Kidney epithelial cell (primary cell): ENCODE measurements at regions not wholly inside any gene's neighbourhood (a gene's known extent, or its start where the extent isn't known, plus 50 kb on each side); places are given as distances from the start of the nearest gene placed in this dataset.
A peak's percentile ranks its signal among the peaks of the same experiment; 100 is the strongest.
"Not testable (repeated sequence)": the region's sequence is repeated elsewhere in the genome, so short reads cannot be mapped to it uniquely, and the experiment has no call there.

ENCODE experiments used
- DNase-seq: peaks from one replicate; pipeline ENCODE4 v3.0.0-alpha.2; 2010; ENCODE audit warnings: low read depth
- H3K27me3 ChIP-seq: 2 replicates; pipeline ENCODE4 v1.6.0; 2011; ENCODE audit warnings: low read length; ENCODE audit not compliant: control insufficient read depth, insufficient read depth
- H3K36me3 ChIP-seq: 2 replicates; pipeline ENCODE4 v1.5.1; 2011; ENCODE audit warnings: low read length; ENCODE audit not compliant: control insufficient read depth, insufficient read depth
- H3K4me3 ChIP-seq: 2 replicates; pipeline ENCODE4 v1.5.1; 2011; ENCODE audit warnings: low read depth, mild to moderate bottlenecking, control low read depth, low read length
- CTCF ChIP-seq: IDR thresholded peaks from 2 replicates; pipeline ENCODE4 v1.5.1; 2011; ENCODE audit warnings: mild to moderate bottlenecking, moderate library complexity, low read length, control low read depth, inconsistent platforms; ENCODE audit not compliant: insufficient read depth, poor library complexity, severe bottlenecking

GRCh38 chr7:51376420-51377092 is 59.9 kb upstream of the COBL start:
- TF ChIP-seq CTCF, result no peak
- no peaks in the 10 kb centered on the region for H3K36me3 ChIP-seq
- no peak overlapping the region for H3K4me3 ChIP-seq
- peak; percentile 43 for DNase-seq
- H3K27me3 ChIP-seq, result no peaks in the 10 kb centered on the region

- Histone ChIP-seq H3K36me3 (no peaks in the 10 kb centered on the region), H3K4me3 (no peak overlapping the region), H3K27me3 (no peaks in the 10 kb centered on the region)
- TF ChIP-seq CTCF, result no peak
- DNase-seq, result no peak
Observed at GRCh38 chr7:51374936-51375335, 58.3 kb upstream of the COBL start.

GRCh38 chr7:51373607-51374006 is 57.0 kb upstream of the COBL start:
- H3K27me3 ChIP-seq, H3K36me3 ChIP-seq, H3K4me3 ChIP-seq, DNase-seq: not testable (repeated sequence)

GRCh38 chr7:51369746-51370145 is 53.1 kb upstream of the COBL start:
- peak; percentile 42 for TF ChIP-seq CTCF
- no peaks in the 10 kb centered on the region for H3K27me3 ChIP-seq
- DNase-seq, result no peak
- H3K4me3 ChIP-seq, result no peak overlapping the region
- H3K36me3 ChIP-seq, result no peaks in the 10 kb centered on the region

GRCh38 chr7:51369228-51369627 is 52.6 kb upstream of the COBL start:
- H3K4me3 ChIP-seq, DNase-seq, H3K27me3 ChIP-seq, H3K36me3 ChIP-seq: not testable (repeated sequence)

- Histone ChIP-seq H3K27me3 (no peaks in the 10 kb centered on the region), H3K36me3 (no peaks in the 10 kb centered on the region), H3K4me3 (no peak overlapping the region)
- TF ChIP-seq CTCF, result no peak
- DNase-seq, result no peak
Observed at GRCh38 chr7:51368334-51368733, 51.7 kb upstream of the COBL start.

GRCh38 chr7:51367614-51367968 is 51.0 kb upstream of the COBL start:
- no peak for DNase-seq
- TF ChIP-seq CTCF, result no peak

More at GRCh38 chr7:51367614-51367968, 51.0 kb upstream of the COBL start:
- H3K36me3 ChIP-seq, result no peaks in the 10 kb centered on the region
- no peak overlapping the region for H3K4me3 ChIP-seq
- H3K27me3 ChIP-seq, result no peaks in the 10 kb centered on the region
